Transverse colon (tissue), 4 donors: ENCODE measurements at regions not wholly inside any gene's neighbourhood (a gene's known extent, or its start where the extent isn't known, plus 50 kb on each side); places are given as distances from the start of the nearest gene placed in this dataset.

Source experiments
- POLR2A ChIP-seq: fragments of 450-650 bp; IDR thresholded peaks from one replicate; pipeline ENCODE4 v1.6.1; 2016; ENCODE audit warnings: antibody characterized with exemption, mild to moderate bottlenecking, moderate library complexity
- POLR2AphosphoS5 ChIP-seq, 3 donors: sonication (generic); formaldehyde crosslinking; IDR thresholded peaks; one replicate each; pipeline ENCODE4 v1.6.1; 2016; ENCODE audit warnings: antibody characterized with exemption in 3 of 3
- TF ChIP-seq, protein P1 (sequence below), 5 experiments: fragments of 200-600 bp in 3 of 5; fragments of 450-650 bp in 2 of 5; sonication (generic) in 3 of 5; IDR thresholded peaks; 1 replicate in 2 of 5; 2 replicates in 3 of 5; pipeline ENCODE4 v1.5.1; 2016 to 2017; ENCODE audit warnings: antibody characterized with exemption in 5 of 5, inconsistent platforms in 3 of 5, mild to moderate bottlenecking in 2 of 5, moderate library complexity in 1 of 5

DNA sequence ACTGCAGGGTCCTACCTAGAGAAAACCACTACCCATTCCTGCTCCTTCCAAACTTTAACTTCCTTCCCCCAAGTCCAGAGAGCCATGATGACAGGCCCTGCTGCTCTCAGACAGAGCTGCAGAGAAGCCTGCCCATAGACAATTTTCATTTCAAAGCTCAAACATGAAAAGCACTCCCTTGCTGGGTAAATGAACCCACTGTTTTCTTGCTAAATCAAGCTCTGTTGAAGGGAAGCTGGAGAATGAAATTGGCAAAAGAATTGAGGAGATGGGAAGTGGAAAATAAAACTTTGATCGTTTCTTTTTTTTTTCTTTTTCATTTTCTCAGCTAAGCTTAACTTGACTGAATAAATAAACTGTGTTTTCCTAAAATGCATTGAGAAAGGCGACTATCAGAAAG lies 331.1 kb upstream of the CPEB2 start:
- TF ChIP-seq, protein P1, sequence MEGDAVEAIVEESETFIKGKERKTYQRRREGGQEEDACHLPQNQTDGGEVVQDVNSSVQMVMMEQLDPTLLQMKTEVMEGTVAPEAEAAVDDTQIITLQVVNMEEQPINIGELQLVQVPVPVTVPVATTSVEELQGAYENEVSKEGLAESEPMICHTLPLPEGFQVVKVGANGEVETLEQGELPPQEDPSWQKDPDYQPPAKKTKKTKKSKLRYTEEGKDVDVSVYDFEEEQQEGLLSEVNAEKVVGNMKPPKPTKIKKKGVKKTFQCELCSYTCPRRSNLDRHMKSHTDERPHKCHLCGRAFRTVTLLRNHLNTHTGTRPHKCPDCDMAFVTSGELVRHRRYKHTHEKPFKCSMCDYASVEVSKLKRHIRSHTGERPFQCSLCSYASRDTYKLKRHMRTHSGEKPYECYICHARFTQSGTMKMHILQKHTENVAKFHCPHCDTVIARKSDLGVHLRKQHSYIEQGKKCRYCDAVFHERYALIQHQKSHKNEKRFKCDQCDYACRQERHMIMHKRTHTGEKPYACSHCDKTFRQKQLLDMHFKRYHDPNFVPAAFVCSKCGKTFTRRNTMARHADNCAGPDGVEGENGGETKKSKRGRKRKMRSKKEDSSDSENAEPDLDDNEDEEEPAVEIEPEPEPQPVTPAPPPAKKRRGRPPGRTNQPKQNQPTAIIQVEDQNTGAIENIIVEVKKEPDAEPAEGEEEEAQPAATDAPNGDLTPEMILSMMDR (IDR thresholded peaks at IDR 0.05): no peak
- no peak for TF ChIP-seq POLR2AphosphoS5 (IDR thresholded peaks at IDR 0.05)
- TF ChIP-seq POLR2A: no peak
